Fibroblast of skin of abdomen (primary cell): ENCODE measurements at regions not wholly inside any gene's neighbourhood (a gene's known extent, or its start where the extent isn't known, plus 50 kb on each side); places are given as distances from the start of the nearest gene placed in this dataset.
A peak's percentile ranks its signal among the peaks of the same experiment; 100 is the strongest.
"Not testable (repeated sequence)": the region's sequence is repeated elsewhere in the genome, so short reads cannot be mapped to it uniquely, and the experiment has no call there.

Source experiments
- DNase-seq: peaks from one replicate; pipeline ENCODE4 v3.0.0-alpha.2; 2013

DNA sequence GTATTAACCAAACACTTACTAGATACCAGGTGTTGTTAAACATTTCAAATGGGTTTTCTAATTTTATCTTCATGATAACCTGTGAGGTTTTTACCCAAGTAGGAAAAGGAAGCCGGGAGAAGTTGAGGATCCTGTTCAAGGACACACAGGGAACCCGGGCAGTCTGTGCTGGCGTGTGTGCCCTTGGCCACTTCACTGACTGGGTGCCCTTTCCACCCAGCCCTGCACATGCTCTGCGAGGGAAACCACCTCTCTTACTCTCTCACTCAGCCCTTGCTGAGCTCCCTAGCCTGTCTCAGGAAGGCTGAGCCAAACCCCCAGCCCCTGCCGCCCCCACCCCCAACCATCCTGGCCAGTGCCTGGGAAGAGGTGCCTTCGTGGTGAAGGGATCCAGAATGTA is 51.8 kb downstream of the TEX44 start:
- no peak for DNase-seq

DNA sequence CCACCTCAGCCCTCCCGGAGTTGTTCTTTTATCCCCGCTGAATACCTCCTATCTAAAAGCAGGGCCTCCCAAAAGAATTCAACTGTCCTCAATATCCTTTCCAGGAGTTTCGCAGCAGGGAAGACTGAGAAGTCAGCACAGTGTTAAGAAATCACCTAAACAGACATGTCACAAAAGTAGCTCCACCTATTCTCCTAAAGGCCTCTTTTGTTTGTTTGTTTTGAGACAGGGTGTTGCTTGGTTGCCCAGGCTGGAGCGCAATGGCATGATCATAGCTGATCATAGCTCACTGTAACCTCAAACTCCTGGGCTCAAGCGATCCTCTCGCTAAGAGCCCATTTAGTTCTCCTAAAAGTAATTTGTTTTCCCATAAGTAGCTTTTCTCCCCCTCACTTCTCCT is 53.8 kb downstream of the TEX44 start:
- no peak for DNase-seq

DNA sequence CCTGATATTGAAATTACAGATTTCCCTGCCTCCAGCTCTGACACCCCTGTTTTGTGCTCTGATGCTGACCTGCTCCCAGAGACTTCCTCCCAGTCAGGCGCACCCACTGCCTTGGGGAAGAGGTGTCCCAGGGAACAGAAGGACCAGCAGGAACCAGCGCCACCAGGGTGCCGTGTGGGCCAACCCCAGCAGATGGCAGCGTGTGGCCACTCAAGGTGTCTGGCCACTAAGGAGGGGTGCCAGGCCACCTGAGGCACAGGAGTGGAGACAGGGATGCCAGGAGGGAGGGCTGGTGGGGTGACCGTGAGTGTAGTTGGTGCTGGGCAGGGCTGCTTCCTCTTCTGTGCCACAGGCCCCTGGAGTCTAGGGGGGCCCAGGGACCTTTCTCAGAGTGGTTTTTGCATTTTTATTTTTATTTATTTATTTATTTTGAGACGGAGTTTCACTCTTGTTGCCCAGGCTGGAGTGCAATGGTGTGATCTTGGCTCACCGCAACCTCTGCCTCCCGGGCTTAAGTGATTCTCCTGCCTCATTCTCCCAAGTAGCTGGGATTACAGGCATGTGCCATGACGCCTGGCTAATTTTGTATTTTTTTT is 56.0 kb downstream of the TEX44 start:
- peak; percentile 34 for DNase-seq

DNA sequence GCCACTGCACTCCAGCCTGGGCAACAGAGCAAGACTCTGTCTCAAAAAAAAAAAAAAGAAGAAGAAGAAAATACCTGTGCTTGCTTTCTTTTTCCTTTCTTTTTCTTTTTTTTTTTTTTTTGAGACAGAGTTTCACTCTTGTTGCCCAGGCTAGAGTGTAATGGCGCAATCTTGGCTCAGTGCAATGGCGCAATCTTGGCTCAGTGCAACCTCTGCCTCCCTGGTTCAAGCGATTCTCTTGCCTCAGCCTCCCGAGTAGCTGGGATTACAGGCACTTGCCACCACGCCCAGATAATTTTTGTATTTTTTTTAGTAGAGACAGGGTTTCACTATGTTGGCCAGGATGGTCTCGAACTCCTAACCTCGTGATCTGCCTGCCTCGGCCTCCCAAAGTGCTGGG is 56.8 kb upstream of the PTMA start:
- not testable (repeated sequence) for DNase-seq

DNA sequence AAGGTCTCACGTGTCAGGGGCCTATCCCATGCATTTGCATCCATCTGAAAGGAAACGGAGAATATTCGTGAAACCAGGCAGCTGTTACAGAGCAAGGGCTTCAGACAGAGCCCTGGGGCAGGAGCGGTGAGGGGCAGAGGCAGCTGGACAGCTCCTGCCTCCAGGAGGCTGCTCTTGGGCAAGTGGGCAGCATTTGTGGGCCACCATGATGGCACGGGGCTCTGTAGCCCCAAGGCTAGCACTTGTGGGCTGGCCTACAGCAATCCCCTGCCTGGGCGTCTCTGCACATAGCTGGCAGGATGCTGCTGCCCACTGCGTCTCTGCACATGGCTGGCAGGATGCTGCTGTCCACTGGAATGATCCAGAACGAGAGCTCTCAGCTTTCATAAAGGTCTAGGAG is 52.8 kb upstream of the PTMA start:
- DNase-seq, result no peak

DNA sequence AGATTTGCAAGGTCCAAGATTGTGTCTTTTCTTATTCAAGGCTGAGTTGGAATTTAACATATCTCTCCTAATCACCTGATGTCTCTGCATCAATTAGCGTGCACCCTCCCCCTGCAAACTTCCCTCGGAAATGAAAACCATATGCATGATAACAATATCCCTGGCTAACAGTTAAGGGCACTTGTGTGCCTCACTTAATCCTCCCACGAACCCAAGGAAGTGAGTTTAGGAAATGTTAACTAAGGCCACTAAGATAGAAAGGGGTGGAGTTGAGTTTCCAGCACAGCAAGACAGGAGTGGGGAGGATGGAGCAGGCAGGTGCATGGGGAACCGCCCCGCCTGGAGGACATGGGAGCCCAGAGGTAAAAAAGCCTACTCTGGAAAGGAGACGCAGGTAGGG is 52.4 kb upstream of the PTMA start:
- no peak for DNase-seq
